Prostate gland (tissue), 2 donors: ENCODE measurements at regions not wholly inside any gene's neighbourhood (a gene's known extent, or its start where the extent isn't known, plus 50 kb on each side); places are given as distances from the start of the nearest gene placed in this dataset.

ENCODE experiments used
- DNase-seq: peaks from one replicate; pipeline ENCODE4 v3.0.0-alpha.2; 2019; ENCODE audit warnings: low spot score
- H3K27ac ChIP-seq, 2 donors: fragments of 200-600 bp; sonication (generic); 2 replicates each; pipeline ENCODE4 v1.5.1; 2017 to 2019
- H3K27me3 ChIP-seq: fragments of 200-600 bp; sonication (generic); replicated peaks from 2 replicates; pipeline ENCODE4 v1.5.1; 2019; ENCODE audit not compliant: insufficient read depth
- H3K36me3 ChIP-seq, 2 donors: fragments of 200-600 bp; sonication (generic); 1 replicate in 1 of 2; 2 replicates in 1 of 2; pipeline versions ENCODE4 v1.5.1 to v1.8.1; 2017 to 2019
- H3K4me1 ChIP-seq: fragments of 200-600 bp; sonication (generic); replicated peaks from 2 replicates; pipeline ENCODE4 v1.5.1; 2019
- H3K4me3 ChIP-seq, 2 donors: fragments of 200-600 bp; sonication (generic); 2 replicates each; pipeline ENCODE4 v1.5.1; 2017 to 2019
- H3K9me3 ChIP-seq: fragments of 200-600 bp; sonication (generic); 2 replicates; pipeline ENCODE4 v1.5.1; 2017
- CTCF ChIP-seq, 4 experiments: fragments of 200-600 bp in 2 of 4; fragments of 450-650 bp in 2 of 4; sonication (generic) in 2 of 4; IDR thresholded peaks; 1 replicate in 3 of 4; 2 replicates in 1 of 4; pipeline ENCODE4 v1.5.1; 2016 to 2019; ENCODE audit warnings: antibody characterized with exemption in 4 of 4, mild to moderate bottlenecking in 2 of 4, moderate library complexity in 2 of 4
- POLR2A ChIP-seq: fragments of 450-650 bp; IDR thresholded peaks from one replicate; pipeline ENCODE4 v1.6.1; 2016; ENCODE audit warnings: antibody characterized with exemption, mild to moderate bottlenecking
- POLR2AphosphoS5 ChIP-seq: sonication (generic); formaldehyde crosslinking; IDR thresholded peaks from one replicate; pipeline ENCODE4 v1.6.1; 2017; ENCODE audit warnings: antibody characterized with exemption
- WGBS: methylation state at CpG from one replicate; pipeline ENCODE4 v1.1.5; 2018; 5-methylcytosine and 5-hydroxymethylcytosine counted together
- intact Hi-C: fragments of 100-400 bp; cut with DNase I; formaldehyde crosslinking; loops from one replicate; pipeline ENCODE4 v1.14.2; 2022

DNA sequence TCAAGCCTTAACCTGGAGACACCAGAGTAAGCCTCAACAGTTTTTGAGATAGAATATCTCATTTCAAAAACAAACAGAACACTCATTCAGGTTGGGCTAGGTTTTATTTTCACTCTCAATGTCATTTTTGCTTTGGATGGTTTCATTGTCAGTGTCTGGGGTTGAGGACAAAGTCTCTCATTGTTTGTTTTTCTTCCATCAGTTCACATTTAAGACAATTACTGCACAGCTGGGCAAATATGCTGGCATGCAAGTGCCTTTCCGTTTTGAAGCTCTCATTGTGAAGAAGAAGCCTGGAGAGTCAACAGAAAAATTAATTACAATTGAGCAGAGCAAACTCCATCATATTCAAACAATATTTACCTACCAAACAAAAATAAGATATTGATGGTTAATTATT, 1050.0 kb downstream of the TBL1XR1 start:
- Histone ChIP-seq H3K4me3 (no peak overlapping the region), H3K9me3 (no peaks in the 10 kb centered on the region), H3K4me1 (no peaks in the 10 kb centered on the region), H3K27me3 (no peaks in the 10 kb centered on the region), H3K36me3 (no peaks in the 10 kb centered on the region), H3K27ac (no peak overlapping the region)
- DNase-seq: no peak
- TF ChIP-seq POLR2AphosphoS5 (no peak), CTCF (IDR thresholded peaks at IDR 0.05) (no peak), POLR2A (no peak)
- WGBS: 30% methylated on average over 1 of the region's 1 CpG
- intact Hi-C loops: no loop called here

DNA sequence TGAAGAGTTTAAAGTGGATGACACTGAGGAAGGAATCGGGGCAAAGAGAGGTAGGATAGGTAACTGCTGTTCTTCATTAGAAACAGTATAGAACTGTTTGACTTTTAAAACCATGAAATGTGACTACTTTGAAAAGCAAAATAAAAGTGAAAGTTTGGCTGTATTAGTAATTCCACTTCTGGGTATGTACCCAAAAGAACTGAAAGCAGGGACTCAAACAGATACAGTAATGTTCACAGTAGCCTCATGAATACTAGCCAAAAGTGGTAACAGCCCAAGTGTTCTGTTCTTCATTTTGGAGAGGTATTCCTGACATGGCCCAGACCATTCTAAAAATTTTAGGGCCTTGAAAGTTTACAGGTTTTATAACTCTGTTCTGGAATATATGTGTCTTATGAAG, 1055.4 kb downstream of the TBL1XR1 start:
- Histone ChIP-seq H3K4me3 (no peak overlapping the region), H3K4me1 (no peaks in the 10 kb centered on the region), H3K27me3 (no peaks in the 10 kb centered on the region), H3K36me3 (no peaks in the 10 kb centered on the region), H3K27ac (no peak overlapping the region), H3K9me3 (no peaks in the 10 kb centered on the region)
- TF ChIP-seq CTCF (IDR thresholded peaks at IDR 0.05) (no peak), POLR2A (no peak)
- intact Hi-C loops: no loop called here
- WGBS: 78% methylated on average over 1 of the region's 1 CpG
- DNase-seq: no peak

DNA sequence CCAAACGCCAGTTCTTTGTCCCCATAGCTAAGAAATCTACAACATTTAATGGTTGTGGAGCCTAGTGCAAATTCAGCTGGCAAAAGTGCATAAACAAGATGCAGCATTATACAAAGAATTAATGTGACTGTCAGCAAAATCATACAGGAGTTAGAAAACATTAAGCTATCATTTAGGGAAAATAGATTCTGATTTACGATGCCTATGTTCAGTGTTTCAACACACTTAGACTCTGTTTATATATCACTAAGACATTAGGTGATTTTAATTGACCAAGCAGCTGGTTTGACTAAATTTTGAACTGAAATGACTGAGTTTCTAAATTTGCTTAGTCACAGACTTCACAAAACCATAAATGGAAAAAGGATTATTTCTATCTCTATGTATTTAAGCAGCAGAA, 1076.8 kb downstream of the TBL1XR1 start:
- no peaks in the 10 kb centered on the region for H3K36me3 ChIP-seq
- H3K27me3 ChIP-seq: no peaks in the 10 kb centered on the region
- no peaks in the 10 kb centered on the region for H3K4me1 ChIP-seq
- no peaks in the 10 kb centered on the region for H3K9me3 ChIP-seq
- H3K4me3 ChIP-seq: no peak overlapping the region
- H3K27ac ChIP-seq: no peak overlapping the region
- WGBS: 70% methylated on average over 2 of the region's 2 CpGs
- DNase-seq: no peak
- TF ChIP-seq POLR2AphosphoS5 (no peak), POLR2A (no peak), CTCF (IDR thresholded peaks at IDR 0.05) (no peak)
- intact Hi-C loops: no loop called here

- intact Hi-C loops: no loop called here
- TF ChIP-seq CTCF (IDR thresholded peaks at IDR 0.05): no peak
- no peak for TF ChIP-seq POLR2AphosphoS5
- TF ChIP-seq POLR2A: no peak
- Histone ChIP-seq H3K4me1 (no peaks in the 10 kb centered on the region), H3K27ac (no peak overlapping the region), H3K27me3 (no peaks in the 10 kb centered on the region), H3K4me3 (no peak overlapping the region), H3K36me3 (no peaks in the 10 kb centered on the region), H3K9me3 (no peaks in the 10 kb centered on the region)
- DNase-seq: no peak
- WGBS: 85% methylated on average over 6 of the region's 6 CpGs
These were observed 1077.5 kb downstream of the TBL1XR1 start for GRCh38 chr3:176119826-176120225.

- TF ChIP-seq POLR2AphosphoS5 (no peak), POLR2A (no peak), CTCF (IDR thresholded peaks at IDR 0.05) (no peak)
- Histone ChIP-seq H3K9me3 (no peaks in the 10 kb centered on the region), H3K27ac (no peak overlapping the region), H3K27me3 (no peaks in the 10 kb centered on the region), H3K4me3 (no peak overlapping the region), H3K4me1 (no peaks in the 10 kb centered on the region), H3K36me3 (no peaks in the 10 kb centered on the region)
- no peak for DNase-seq
- intact Hi-C loops: no loop called here
- WGBS: 85% methylated on average over 2 of the region's 2 CpGs
These were observed 1090.9 kb downstream of the TBL1XR1 start for GRCh38 chr3:176106380-176106779.
